ENCODE measurements at regions not wholly inside any gene's neighbourhood (a gene's known extent, or its start where the extent isn't known, plus 50 kb on each side); places are given as distances from the start of the nearest gene placed in this dataset.

GRCh38 chr18:42477267-42477666 lies 522.2 kb downstream of the PIK3C3 start:
- H3K79me2 ChIP-seq (ENCODE audit: control insufficient read depth, insufficient read depth, low read length) = no peaks in the 10 kb centered on the region
- DNase-seq (ENCODE audit: low read depth, low spot score) (no peak), FAIRE-seq (no peak)
- no peak overlapping the region for H3K4me2 ChIP-seq (ENCODE audit: control insufficient read depth, extremely low read depth, insufficient read depth, low read depth, low read length)
- no peaks in the 10 kb centered on the region for H4K20me1 ChIP-seq (ENCODE audit: control insufficient read depth, extremely low read depth, insufficient read depth, low read length)
- no peak overlapping the region for H2AFZ ChIP-seq (ENCODE audit: control insufficient read depth, low read length)
- H3K27me3 ChIP-seq (ENCODE audit: control insufficient read depth, extremely low read depth, insufficient read depth, low read length) = no peaks in the 10 kb centered on the region
- no peaks in the 10 kb centered on the region for H3K9me3 ChIP-seq (ENCODE audit: control insufficient read depth, low read depth, low read length)
- no peak overlapping the region for H3K27ac ChIP-seq (ENCODE audit: control insufficient read depth, insufficient read depth, low read length)
- dilution Hi-C loops (cut with MboI; ENCODE audit: extremely low pct_ligation_motif_present, low sequenced_read_pairs) = no loop called here
- TF ChIP-seq CTCF (optimal IDR thresholded peaks at IDR 0.05 in 1 of 3, IDR thresholded peaks at IDR 0.05 in 1 of 3, conservative IDR thresholded peaks at IDR 0.05 in 1 of 3; ENCODE audit: extremely low read depth in 1 of 3, insufficient read depth in 2 of 3, low read length in 3 of 3) (no peak), EZH2 (IDR thresholded peaks at IDR 0.05; ENCODE audit: low read length) (no peak)
- H3K4me1 ChIP-seq (ENCODE audit: control insufficient read depth, extremely low read depth, insufficient read depth, low read length) = no peaks in the 10 kb centered on the region
- H3K9me1 ChIP-seq (ENCODE audit: control insufficient read depth, extremely low read depth, insufficient read depth, low read length) = no peaks in the 10 kb centered on the region
- no peak overlapping the region for H3K9ac ChIP-seq (ENCODE audit: control insufficient read depth, extremely low read depth, insufficient read depth, low read length)
- no peaks in the 10 kb centered on the region for H3K36me3 ChIP-seq (ENCODE audit: control insufficient read depth in 2 of 2, extremely low read depth in 1 of 2, insufficient read depth in 2 of 2, low read length in 2 of 2)
- no peak overlapping the region for H3K4me3 ChIP-seq (ENCODE audit: control insufficient read depth in 2 of 3, extremely low read depth in 1 of 3, insufficient read depth in 2 of 3, low read depth in 1 of 3, low read length in 3 of 3)

GRCh38 chr18:42480441-42480840 lies 525.4 kb downstream of the PIK3C3 start:
- H3K4me3 ChIP-seq (ENCODE audit: control insufficient read depth in 2 of 3, extremely low read depth in 1 of 3, insufficient read depth in 2 of 3, low read depth in 1 of 3, low read length in 3 of 3) = no peak overlapping the region
- no peaks in the 10 kb centered on the region for H3K79me2 ChIP-seq (ENCODE audit: control insufficient read depth, insufficient read depth, low read length)
- no peaks in the 10 kb centered on the region for H4K20me1 ChIP-seq (ENCODE audit: control insufficient read depth, extremely low read depth, insufficient read depth, low read length)
- no peak for DNase-seq (ENCODE audit: low read depth, low spot score)
- no peaks in the 10 kb centered on the region for H3K4me1 ChIP-seq (ENCODE audit: control insufficient read depth, extremely low read depth, insufficient read depth, low read length)
- H2AFZ ChIP-seq (ENCODE audit: control insufficient read depth, low read length) = no peak overlapping the region
- dilution Hi-C loops (cut with MboI; ENCODE audit: extremely low pct_ligation_motif_present, low sequenced_read_pairs) = no loop called here
- H3K9ac ChIP-seq (ENCODE audit: control insufficient read depth, extremely low read depth, insufficient read depth, low read length) = no peak overlapping the region
- FAIRE-seq = no peak
- no peak overlapping the region for H3K27ac ChIP-seq (ENCODE audit: control insufficient read depth, insufficient read depth, low read length)
- H3K36me3 ChIP-seq (ENCODE audit: control insufficient read depth in 2 of 2, extremely low read depth in 1 of 2, insufficient read depth in 2 of 2, low read length in 2 of 2) = no peaks in the 10 kb centered on the region
- H3K9me1 ChIP-seq (ENCODE audit: control insufficient read depth, extremely low read depth, insufficient read depth, low read length) = no peaks in the 10 kb centered on the region
- TF ChIP-seq EZH2 (IDR thresholded peaks at IDR 0.05; ENCODE audit: low read length) = no peak
- TF ChIP-seq CTCF (optimal IDR thresholded peaks at IDR 0.05 in 1 of 3, IDR thresholded peaks at IDR 0.05 in 1 of 3, conservative IDR thresholded peaks at IDR 0.05 in 1 of 3; ENCODE audit: extremely low read depth in 1 of 3, insufficient read depth in 2 of 3, low read length in 3 of 3) = no peak
- no peaks in the 10 kb centered on the region for H3K9me3 ChIP-seq (ENCODE audit: control insufficient read depth, low read depth, low read length)
- no peaks in the 10 kb centered on the region for H3K27me3 ChIP-seq (ENCODE audit: control insufficient read depth, extremely low read depth, insufficient read depth, low read length)
- no peak overlapping the region for H3K4me2 ChIP-seq (ENCODE audit: control insufficient read depth, extremely low read depth, insufficient read depth, low read depth, low read length)
